GM18511 (cell line): ENCODE measurements at regions not wholly inside any gene's neighbourhood (a gene's known extent, or its start where the extent isn't known, plus 50 kb on each side); places are given as distances from the start of the nearest gene placed in this dataset.

ENCODE experiments used
- ATAC-seq: cut with Tn5 transposase; IDR thresholded peaks from one replicate; pipeline ENCODE4 v1.9.1; 2021; ENCODE audit warnings: mild to moderate bottlenecking, moderate library complexity; ENCODE audit not compliant: unreplicated experiment

- no peak for ATAC-seq
These were observed 115.4 kb upstream of the CNTLN start for GRCh38 chr9:17019398-17019797.

GRCh38 chr9:17018540-17019196 lies 116.2 kb upstream of the CNTLN start:
- ATAC-seq: no peak

- ATAC-seq: no peak
These were observed 116.8 kb upstream of the CNTLN start for GRCh38 chr9:17017931-17018491.

GRCh38 chr9:17013891-17014290 lies 120.9 kb upstream of the CNTLN start:
- ATAC-seq: no peak

- no peak for ATAC-seq
These were observed 121.8 kb upstream of the CNTLN start for GRCh38 chr9:17013010-17013409.

- no peak for ATAC-seq
These were observed 123.0 kb upstream of the CNTLN start for GRCh38 chr9:17011880-17012279.

- ATAC-seq: no peak
These were observed 125.8 kb upstream of the CNTLN start for GRCh38 chr9:17009071-17009470.

- no peak for ATAC-seq
These were observed 129.6 kb upstream of the CNTLN start for GRCh38 chr9:17005056-17005823.

GRCh38 chr9:17004500-17004899 lies 130.3 kb upstream of the CNTLN start:
- no peak for ATAC-seq

GRCh38 chr9:17003576-17004240 lies 131.1 kb upstream of the CNTLN start:
- ATAC-seq: no peak

GRCh38 chr9:16996901-16997491 lies 126.5 kb upstream of the BNC2 start:
- no peak for ATAC-seq

GRCh38 chr9:16992138-16992537 lies 121.7 kb upstream of the BNC2 start:
- ATAC-seq: no peak

GRCh38 chr9:16987026-16987425 lies 116.6 kb upstream of the BNC2 start:
- no peak for ATAC-seq

- no peak for ATAC-seq
These were observed 116.1 kb upstream of the BNC2 start for GRCh38 chr9:16986556-16986955.

GRCh38 chr9:16985559-16986348 lies 115.3 kb upstream of the BNC2 start:
- no peak for ATAC-seq

- ATAC-seq: no peak
These were observed 112.4 kb upstream of the BNC2 start for GRCh38 chr9:16982780-16983310.

- no peak for ATAC-seq
These were observed 106.0 kb upstream of the BNC2 start for GRCh38 chr9:16976427-16976826.

- no peak for ATAC-seq
These were observed 104.0 kb upstream of the BNC2 start for GRCh38 chr9:16974436-16974835.

GRCh38 chr9:16970321-16970720 lies 99.9 kb upstream of the BNC2 start:
- no peak for ATAC-seq

- ATAC-seq: no peak
These were observed 93.8 kb upstream of the BNC2 start for GRCh38 chr9:16964228-16964627.
